HL-60 (cell line): ENCODE measurements at regions not wholly inside any gene's neighbourhood (a gene's known extent, or its start where the extent isn't known, plus 50 kb on each side); places are given as distances from the start of the nearest gene placed in this dataset.

Experiments used
- DNase-seq, 2 experiments: peaks; one replicate each; pipeline ENCODE4 v3.0.0-alpha.2; 2010 to 2020; ENCODE audit warnings: low read depth in 1 of 2, low spot score in 1 of 2
- H3K27ac ChIP-seq: fragments of 250-450 bp; sonication (Bioruptor Pico); replicated peaks from 2 replicates; pipeline ENCODE4 v1.5.1; 2020; ENCODE audit warnings: mild to moderate bottlenecking, moderate library complexity
- H3K27me3 ChIP-seq: fragments of 250-450 bp; sonication (Bioruptor Pico); 2 replicates; pipeline ENCODE4 v1.5.1; 2021; ENCODE audit warnings: mild to moderate bottlenecking, moderate library complexity; ENCODE audit not compliant: insufficient read depth, poor library complexity, severe bottlenecking
- H3K4me3 ChIP-seq: replicated peaks from 2 replicates; pipeline ENCODE4 v1.5.1; 2011; ENCODE audit warnings: mild to moderate bottlenecking, control low read depth, low read length; ENCODE audit not compliant: insufficient read depth
- CTCF ChIP-seq: IDR thresholded peaks from one replicate; pipeline ENCODE4 v1.5.1; 2011; ENCODE audit warnings: low read length, control low read depth, inconsistent platforms; ENCODE audit not compliant: insufficient read depth
- GABPA ChIP-seq: IDR thresholded peaks from 2 replicates; pipeline ENCODE4 v1.6.1; 2012; ENCODE audit warnings: low read depth
- POLR2AphosphoS5 ChIP-seq: IDR thresholded peaks from 2 replicates; pipeline ENCODE4 v1.6.1; 2012; ENCODE audit warnings: low read depth
- REST ChIP-seq: IDR thresholded peaks from 2 replicates; pipeline ENCODE4 v1.6.1; 2012; ENCODE audit warnings: low read depth; ENCODE audit not compliant: insufficient replicate concordance
- SPI1 ChIP-seq: IDR thresholded peaks from 2 replicates; pipeline ENCODE4 v1.6.1; 2012; ENCODE audit warnings: low read depth, mild to moderate bottlenecking, borderline replicate concordance

GRCh38 chr6:23272536-23272935 lies 703.2 kb downstream of the HDGFL1 start:
- no peaks in the 10 kb centered on the region for H3K27me3 ChIP-seq
- H3K27ac ChIP-seq: no peak overlapping the region
- no peak for DNase-seq
- H3K4me3 ChIP-seq: no peak overlapping the region
- TF ChIP-seq GABPA (no peak), CTCF (no peak), SPI1 (no peak), POLR2AphosphoS5 (no peak), REST (no peak)

GRCh38 chr6:23277521-23278179 lies 708.3 kb downstream of the HDGFL1 start:
- no peak for DNase-seq
- Histone ChIP-seq H3K4me3 (no peak overlapping the region), H3K27ac (no peak overlapping the region), H3K27me3 (no peaks in the 10 kb centered on the region)
- TF ChIP-seq SPI1 (no peak), REST (no peak), CTCF (no peak), POLR2AphosphoS5 (no peak), GABPA (no peak)

GRCh38 chr6:23278180-23278532 lies 708.8 kb downstream of the HDGFL1 start:
- Histone ChIP-seq H3K27ac (no peak overlapping the region), H3K4me3 (no peak overlapping the region), H3K27me3 (no peaks in the 10 kb centered on the region)
- no peak for TF ChIP-seq GABPA
- TF ChIP-seq REST: no peak
- no peak for TF ChIP-seq POLR2AphosphoS5
- TF ChIP-seq SPI1: no peak
- TF ChIP-seq CTCF: no peak
- no peak for DNase-seq
